ENCODE measurements at regions not wholly inside any gene's neighbourhood (a gene's known extent, or its start where the extent isn't known, plus 50 kb on each side); places are given as distances from the start of the nearest gene placed in this dataset.

GRCh38 chr2:41992056-41992642 lies 55.7 kb upstream of the PKDCC start:
- H3K9me3 ChIP-seq, result no peaks in the 10 kb centered on the region
- TF ChIP-seq CTCF (IDR thresholded peaks at IDR 0.05) (no peak), POLR2A (IDR thresholded peaks at IDR 0.05) (no peak)
- intact Hi-C loops (cut with DNase I), result no loop called here
- H3K27me3 ChIP-seq, result no peaks in the 10 kb centered on the region
- H3K4me3 ChIP-seq, result no peak overlapping the region
- peaks cover 9% of the 10 kb centered on the region for H3K4me1 ChIP-seq (ENCODE audit: insufficient read depth)
- no peak overlapping the region for H3K27ac ChIP-seq
- 88 to 98% (median 95%) methylated on average over 1 of the region's 1 CpG for WGBS, 3 donors
- no peaks in the 10 kb centered on the region for H3K36me3 ChIP-seq
- DNase-seq, result no peak

- Histone ChIP-seq H3K4me3 (no peak overlapping the region), H3K4me1 (ENCODE audit: insufficient read depth) (peaks cover 9% of the 10 kb centered on the region), H3K27ac (no peak overlapping the region), H3K27me3 (no peaks in the 10 kb centered on the region), H3K36me3 (no peaks in the 10 kb centered on the region), H3K9me3 (no peaks in the 10 kb centered on the region)
- WGBS, 3 donors, result 90 to 96% (median 94%) methylated on average over 12 of the region's 12 CpGs
- TF ChIP-seq EP300 (IDR thresholded peaks at IDR 0.05) (no peak), POLR2A (IDR thresholded peaks at IDR 0.05) (no peak), CTCF (IDR thresholded peaks at IDR 0.05) (no peak)
- DNase-seq, result no peak
- intact Hi-C loops (cut with DNase I), result no loop called here
These were observed 55.0 kb upstream of the PKDCC start for GRCh38 chr2:41992671-41993434.

GRCh38 chr2:41993435-41993925 lies 54.3 kb upstream of the PKDCC start:
- 94 to 97% (median 96%) methylated on average over 5 of the region's 5 CpGs for WGBS, 3 donors
- DNase-seq, result no peak
- intact Hi-C loops (cut with DNase I), result no loop called here
- no peaks in the 10 kb centered on the region for H3K9me3 ChIP-seq
- peaks cover 11% of the 10 kb centered on the region for H3K4me1 ChIP-seq (ENCODE audit: insufficient read depth)
- H3K27ac ChIP-seq, result no peak overlapping the region
- TF ChIP-seq POLR2A (IDR thresholded peaks at IDR 0.05) (no peak), EP300 (IDR thresholded peaks at IDR 0.05) (no peak), CTCF (IDR thresholded peaks at IDR 0.05) (no peak)
- no peak overlapping the region for H3K4me3 ChIP-seq
- no peaks in the 10 kb centered on the region for H3K27me3 ChIP-seq
- H3K36me3 ChIP-seq, result no peaks in the 10 kb centered on the region

- intact Hi-C loops (cut with DNase I), result no loop called here
- no peak for DNase-seq
- TF ChIP-seq POLR2A (IDR thresholded peaks at IDR 0.05) (no peak), CTCF (IDR thresholded peaks at IDR 0.05) (no peak), EP300 (IDR thresholded peaks at IDR 0.05) (no peak)
- no peak overlapping the region for H3K4me3 ChIP-seq
- H3K36me3 ChIP-seq, result no peaks in the 10 kb centered on the region
- peaks cover 13% of the 10 kb centered on the region for H3K4me1 ChIP-seq (ENCODE audit: insufficient read depth)
- no peaks in the 10 kb centered on the region for H3K9me3 ChIP-seq
- no peaks in the 10 kb centered on the region for H3K27me3 ChIP-seq
- 87 to 96% (median 94%) methylated on average over 5 of the region's 5 CpGs for WGBS, 3 donors
- H3K27ac ChIP-seq, result no peak overlapping the region
These were observed 53.6 kb upstream of the PKDCC start for GRCh38 chr2:41994233-41994637.
